Stomach smooth muscle (tissue), 2 donors: ENCODE measurements at regions not wholly inside any gene's neighbourhood (a gene's known extent, or its start where the extent isn't known, plus 50 kb on each side); places are given as distances from the start of the nearest gene placed in this dataset.

Experiments
- H3K27ac ChIP-seq: one replicate; pipeline ENCODE4 v1.7.0; 2013; ENCODE audit warnings: mild to moderate bottlenecking, low read length, inconsistent platforms
- H3K27me3 ChIP-seq, 2 donors: one replicate each; pipeline ENCODE4 v1.7.0; 2013; ENCODE audit warnings: low read length in 2 of 2; ENCODE audit not compliant: insufficient read depth in 2 of 2, control insufficient read depth in 1 of 2
- H3K36me3 ChIP-seq, 2 donors: one replicate each; pipeline ENCODE4 v1.7.0; 2013; ENCODE audit warnings: low read length in 2 of 2; ENCODE audit not compliant: control insufficient read depth in 2 of 2, insufficient read depth in 2 of 2
- H3K4me1 ChIP-seq: one replicate; pipeline ENCODE4 v1.7.0; 2013; ENCODE audit warnings: low read length; ENCODE audit not compliant: control insufficient read depth, insufficient read depth
- H3K4me3 ChIP-seq, 2 donors: one replicate each; pipeline ENCODE4 v1.7.0; 2013; ENCODE audit warnings: low read length in 2 of 2
- H3K9ac ChIP-seq, 2 donors: one replicate each; pipeline ENCODE4 v1.7.0; 2013; ENCODE audit warnings: low read length in 2 of 2, mild to moderate bottlenecking in 1 of 2
- H3K9me3 ChIP-seq, 2 donors: one replicate each; pipeline ENCODE4 v1.7.0; 2013; ENCODE audit warnings: low read length in 2 of 2; ENCODE audit not compliant: control insufficient read depth in 2 of 2
- donor health status: healthy.
- donor health status: Pancreatic carcinoma.

DNA sequence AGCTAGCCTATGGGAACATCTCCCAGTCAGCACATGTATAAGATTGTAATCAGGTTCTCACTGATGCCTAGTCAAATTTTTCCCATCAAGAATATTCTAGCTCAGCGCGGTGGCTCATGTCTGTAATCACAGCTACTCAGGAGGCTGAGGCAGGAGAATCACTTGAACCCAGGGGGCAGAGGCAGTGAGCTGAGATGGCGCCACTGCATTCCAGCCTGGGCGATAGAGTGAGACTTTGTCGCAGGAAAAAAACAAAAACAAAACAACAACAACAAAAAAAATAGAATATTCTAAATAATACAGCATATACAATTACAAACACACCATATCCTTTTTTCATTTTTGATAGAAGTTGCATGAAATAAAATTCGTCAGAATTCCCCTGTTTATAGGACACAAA is 67.5 kb upstream of the MYCN start:
- H3K9me3 ChIP-seq = peaks cover 0 to 3% of the 10 kb centered on the region in 2 donors
- H3K4me3 ChIP-seq = no peak overlapping the region
- no peak overlapping the region for H3K9ac ChIP-seq
- no peak overlapping the region for H3K27ac ChIP-seq
- H3K4me1 ChIP-seq = no peaks in the 10 kb centered on the region
- no peaks in the 10 kb centered on the region for H3K36me3 ChIP-seq
- H3K27me3 ChIP-seq = no peaks in the 10 kb centered on the region

DNA sequence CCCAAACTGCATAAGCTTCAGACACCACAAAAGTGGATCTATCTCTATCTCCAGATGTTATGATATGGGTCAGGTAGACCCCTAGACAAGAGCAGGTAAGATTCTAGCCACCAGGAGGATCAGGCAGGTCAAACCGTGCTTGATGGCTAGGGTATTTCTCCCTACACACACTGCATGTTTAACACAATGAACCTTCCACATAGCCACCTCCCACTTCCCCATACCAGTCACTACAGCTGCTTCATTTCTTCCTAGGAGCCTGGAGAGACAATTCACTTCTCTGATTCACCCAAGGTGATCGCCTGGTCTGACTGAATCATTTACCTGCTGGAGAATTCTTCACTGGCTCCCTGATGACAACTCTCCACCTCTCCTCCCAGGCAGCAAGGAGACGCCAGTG is 66.0 kb upstream of the MYCN start:
- H3K9me3 ChIP-seq = peaks cover 0 to 3% of the 10 kb centered on the region in 2 donors
- H3K27me3 ChIP-seq = no peaks in the 10 kb centered on the region
- no peaks in the 10 kb centered on the region for H3K4me1 ChIP-seq
- H3K36me3 ChIP-seq = no peaks in the 10 kb centered on the region
- H3K27ac ChIP-seq = no peak overlapping the region
- no peak overlapping the region for H3K4me3 ChIP-seq
- no peak overlapping the region for H3K9ac ChIP-seq

- no peak overlapping the region for H3K4me3 ChIP-seq
- H3K27ac ChIP-seq = no peak overlapping the region
- H3K36me3 ChIP-seq = no peaks in the 10 kb centered on the region
- H3K9ac ChIP-seq = no peak overlapping the region
- peaks cover 0 to 3% of the 10 kb centered on the region in 2 donors for H3K9me3 ChIP-seq
- no peaks in the 10 kb centered on the region for H3K4me1 ChIP-seq
- no peaks in the 10 kb centered on the region for H3K27me3 ChIP-seq
Observed at GRCh38 chr2:15874854-15875804, 65.2 kb upstream of the MYCN start.

DNA sequence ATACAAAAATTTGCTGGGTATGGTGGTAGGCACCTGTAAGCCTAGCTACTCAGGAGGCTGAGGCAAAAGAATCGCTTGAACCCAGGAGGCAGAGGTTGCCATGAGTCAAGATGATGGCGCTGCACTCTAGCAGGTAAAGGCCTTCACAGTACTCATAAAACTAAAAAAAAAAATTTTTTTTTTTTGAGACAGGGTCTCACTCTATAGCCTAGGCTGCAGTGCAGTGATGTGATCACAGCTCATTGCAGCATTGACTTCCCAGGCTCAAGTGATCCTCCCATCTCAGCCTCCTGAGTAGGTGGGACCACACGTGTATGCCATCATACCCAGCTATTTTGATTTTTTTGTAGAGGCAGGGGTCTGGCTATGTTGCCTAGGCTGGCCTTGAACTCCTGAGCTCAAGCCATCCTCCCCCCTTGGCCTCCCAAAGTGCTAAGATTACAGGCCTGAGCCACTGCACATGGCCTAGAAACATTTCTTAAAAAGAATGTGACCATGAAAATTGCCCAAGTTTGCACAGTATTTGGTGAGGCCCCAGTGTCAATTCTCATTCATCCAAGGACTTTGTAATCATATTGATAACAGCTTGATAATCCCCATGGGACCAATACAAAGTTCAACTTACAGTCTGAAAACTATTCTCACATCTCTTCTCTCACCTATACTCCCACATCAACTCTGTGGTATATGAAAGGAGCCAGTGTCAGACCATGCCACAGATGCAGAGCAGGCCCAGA is 64.2 kb upstream of the MYCN start:
- H3K9ac ChIP-seq = no peak overlapping the region
- peaks cover 0 to 3% of the 10 kb centered on the region in 2 donors for H3K9me3 ChIP-seq
- H3K4me1 ChIP-seq = no peaks in the 10 kb centered on the region
- no peaks in the 10 kb centered on the region for H3K27me3 ChIP-seq
- H3K4me3 ChIP-seq = no peak overlapping the region
- no peak overlapping the region for H3K27ac ChIP-seq
- H3K36me3 ChIP-seq = no peaks in the 10 kb centered on the region

GRCh38 chr2:15880226-15881119 is 59.9 kb upstream of the MYCN start:
- H3K36me3 ChIP-seq = no peaks in the 10 kb centered on the region
- H3K27ac ChIP-seq = no peak overlapping the region
- H3K9me3 ChIP-seq = peaks cover 0 to 3% of the 10 kb centered on the region in 2 donors
- no peak overlapping the region for H3K9ac ChIP-seq
- H3K4me3 ChIP-seq = no peak overlapping the region
- H3K4me1 ChIP-seq = no peaks in the 10 kb centered on the region
- H3K27me3 ChIP-seq = no peaks in the 10 kb centered on the region

DNA sequence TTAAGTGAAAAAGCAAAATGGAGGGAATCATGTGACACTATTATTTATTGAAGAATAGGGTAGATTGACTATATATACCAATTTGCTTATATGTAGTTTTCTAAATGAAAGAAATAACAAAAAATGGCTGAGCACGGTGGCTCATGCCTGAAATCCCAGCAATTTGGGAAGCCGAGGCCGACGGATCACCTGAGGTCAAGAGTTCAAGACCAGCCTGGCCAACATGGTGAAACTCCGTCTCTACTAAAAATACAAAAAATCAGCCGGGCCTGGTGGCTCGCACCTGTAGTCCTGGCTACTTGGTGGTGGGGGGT is 59.3 kb upstream of the MYCN start:
- Histone ChIP-seq H3K27ac (no peak overlapping the region), H3K36me3 (no peaks in the 10 kb centered on the region), H3K4me3 (no peak overlapping the region), H3K27me3 (no peaks in the 10 kb centered on the region), H3K9me3 (peaks cover 0 to 3% of the 10 kb centered on the region in 2 donors), H3K9ac (no peak overlapping the region), H3K4me1 (no peaks in the 10 kb centered on the region)

- no peaks in the 10 kb centered on the region for H3K27me3 ChIP-seq
- H3K4me3 ChIP-seq = no peak overlapping the region
- no peaks in the 10 kb centered on the region for H3K4me1 ChIP-seq
- H3K9ac ChIP-seq = no peak overlapping the region
- no peaks in the 10 kb centered on the region for H3K36me3 ChIP-seq
- no peak overlapping the region for H3K27ac ChIP-seq
- peaks cover 0 to 3% of the 10 kb centered on the region in 2 donors for H3K9me3 ChIP-seq
Observed at GRCh38 chr2:15881676-15882075, 58.7 kb upstream of the MYCN start.

- H3K9me3 ChIP-seq = peaks cover 0 to 3% of the 10 kb centered on the region in 2 donors
- H3K36me3 ChIP-seq = no peaks in the 10 kb centered on the region
- H3K27me3 ChIP-seq = no peaks in the 10 kb centered on the region
- no peak overlapping the region for H3K9ac ChIP-seq
- no peak overlapping the region for H3K27ac ChIP-seq
- no peak overlapping the region for H3K4me3 ChIP-seq
- no peaks in the 10 kb centered on the region for H3K4me1 ChIP-seq
Observed at GRCh38 chr2:15882761-15883497, 57.4 kb upstream of the MYCN start.

- H3K9me3 ChIP-seq = peaks cover 0 to 3% of the 10 kb centered on the region in 2 donors
- no peak overlapping the region for H3K4me3 ChIP-seq
- no peaks in the 10 kb centered on the region for H3K36me3 ChIP-seq
- H3K27me3 ChIP-seq = no peaks in the 10 kb centered on the region
- no peaks in the 10 kb centered on the region for H3K4me1 ChIP-seq
- H3K27ac ChIP-seq = no peak overlapping the region
- H3K9ac ChIP-seq = no peak overlapping the region
Observed at GRCh38 chr2:15883684-15884083, 56.7 kb upstream of the MYCN start.

DNA sequence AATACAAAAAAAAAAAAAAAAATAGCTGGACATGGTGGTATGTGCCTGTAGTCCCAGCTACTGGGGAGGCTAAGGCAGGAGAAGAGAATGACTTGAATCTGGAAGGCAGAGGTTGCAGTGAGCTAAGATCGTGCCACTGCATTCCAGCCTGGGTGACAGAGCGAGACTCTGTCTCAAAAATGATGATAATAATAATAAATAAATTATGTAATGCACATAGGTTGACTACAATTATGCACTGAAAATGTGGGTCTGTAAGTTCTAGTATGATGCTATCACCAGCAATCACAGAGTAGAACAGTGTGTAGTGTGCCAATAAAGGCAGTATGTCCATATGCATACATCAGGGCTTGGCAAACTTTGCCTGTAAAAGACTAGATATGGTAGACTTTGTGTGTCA is 55.6 kb upstream of the MYCN start:
- H3K36me3 ChIP-seq = no peaks in the 10 kb centered on the region
- H3K4me3 ChIP-seq = no peak overlapping the region
- H3K9ac ChIP-seq = no peak overlapping the region
- H3K4me1 ChIP-seq = no peaks in the 10 kb centered on the region
- peaks cover 0 to 3% of the 10 kb centered on the region in 2 donors for H3K9me3 ChIP-seq
- no peaks in the 10 kb centered on the region for H3K27me3 ChIP-seq
- H3K27ac ChIP-seq = no peak overlapping the region
